Transverse colon (tissue), 4 donors: ENCODE measurements at regions not wholly inside any gene's neighbourhood (a gene's known extent, or its start where the extent isn't known, plus 50 kb on each side); places are given as distances from the start of the nearest gene placed in this dataset.

Experiments
- DNase-seq: peaks from one replicate; pipeline ENCODE4 v3.0.0-alpha.2; 2019
- H3K27ac ChIP-seq, 4 donors: fragments of 200-600 bp; sonication (generic); 2 replicates each; pipeline ENCODE4 v1.5.1; 2016 to 2018; ENCODE audit warnings: inconsistent platforms in 4 of 4
- H3K27me3 ChIP-seq: fragments of 200-600 bp; sonication (generic); 2 replicates; pipeline ENCODE4 v1.5.1; 2017; ENCODE audit warnings: inconsistent platforms
- H3K36me3 ChIP-seq, 4 donors: fragments of 200-600 bp; sonication (generic); 2 replicates each; pipeline ENCODE4 v1.5.1; 2017 to 2019; ENCODE audit warnings: inconsistent platforms in 4 of 4
- H3K4me1 ChIP-seq, 4 donors: fragments of 200-600 bp; sonication (generic); 2 replicates each; pipeline ENCODE4 v1.5.1; 2017 to 2020; ENCODE audit warnings: inconsistent platforms in 4 of 4
- H3K4me3 ChIP-seq, 4 donors: fragments of 200-600 bp; sonication (generic); 1 replicate in 1 of 4; 2 replicates in 3 of 4; pipeline versions ENCODE4 v1.5.1 to v1.6.1; 2017 to 2019; ENCODE audit warnings: inconsistent platforms in 4 of 4
- H3K9me3 ChIP-seq, 2 donors: fragments of 200-600 bp; sonication (generic); 2 replicates each; pipeline ENCODE4 v1.5.1; 2017 to 2019; ENCODE audit warnings: inconsistent platforms in 2 of 2
- EP300 ChIP-seq: sonication (generic); formaldehyde crosslinking; IDR thresholded peaks from one replicate; pipeline ENCODE4 v1.6.1; 2017; ENCODE audit warnings: antibody characterized with exemption, low read depth
- POLR2A ChIP-seq: fragments of 450-650 bp; IDR thresholded peaks from one replicate; pipeline ENCODE4 v1.6.1; 2016; ENCODE audit warnings: antibody characterized with exemption, mild to moderate bottlenecking, moderate library complexity
- POLR2AphosphoS5 ChIP-seq, 3 donors: sonication (generic); formaldehyde crosslinking; IDR thresholded peaks; one replicate each; pipeline ENCODE4 v1.6.1; 2016; ENCODE audit warnings: antibody characterized with exemption in 3 of 3
- WGBS, 2 donors: methylation state at CpG; one replicate each; pipeline ENCODE4 v1.1.5; 2018; ENCODE audit warnings: low coverage in 1 of 2; 5-methylcytosine and 5-hydroxymethylcytosine counted together
- in situ Hi-C, 4 donors: fragments of 200-750 bp; cut with MboI; loops; one replicate each; pipeline versions ENCODE4 v1.15.0 to v1.15.1; 2017; ENCODE audit warnings: low sequenced_read_pairs in 3 of 4, low pct_ligation_motif_present in 1 of 4, low pct_unique_long_range_greater_than_20kb in 1 of 4
- intact Hi-C: fragments of 100-400 bp; cut with DNase I; formaldehyde crosslinking; loops from one replicate; pipeline ENCODE4 v1.15.1; 2023; ENCODE audit warnings: low total_unique reads
- TF ChIP-seq, protein P1 (sequence below), 5 experiments: fragments of 200-600 bp in 3 of 5; fragments of 450-650 bp in 2 of 5; sonication (generic) in 3 of 5; IDR thresholded peaks; 1 replicate in 2 of 5; 2 replicates in 3 of 5; pipeline ENCODE4 v1.5.1; 2016 to 2017; ENCODE audit warnings: antibody characterized with exemption in 5 of 5, inconsistent platforms in 3 of 5, mild to moderate bottlenecking in 2 of 5, moderate library complexity in 1 of 5

GRCh38 chr14:34189866-34190265 lies 239.0 kb upstream of the EGLN3 start:
- intact Hi-C loops = no loop called here
- Histone ChIP-seq H3K9me3 (no peaks in the 10 kb centered on the region), H3K36me3 (no peaks in the 10 kb centered on the region), H3K4me1 (no peaks in the 10 kb centered on the region), H3K27me3 (no peaks in the 10 kb centered on the region), H3K4me3 (no peak overlapping the region), H3K27ac (no peak overlapping the region)
- in situ Hi-C loops = no loop called here
- WGBS, 2 donors = 93 to 97% methylated on average over 3 of the region's 3 CpGs
- DNase-seq = no peak
- TF ChIP-seq POLR2AphosphoS5 (IDR thresholded peaks at IDR 0.05) (no peak), EP300 (no peak), POLR2A (no peak)
- TF ChIP-seq, protein P1, sequence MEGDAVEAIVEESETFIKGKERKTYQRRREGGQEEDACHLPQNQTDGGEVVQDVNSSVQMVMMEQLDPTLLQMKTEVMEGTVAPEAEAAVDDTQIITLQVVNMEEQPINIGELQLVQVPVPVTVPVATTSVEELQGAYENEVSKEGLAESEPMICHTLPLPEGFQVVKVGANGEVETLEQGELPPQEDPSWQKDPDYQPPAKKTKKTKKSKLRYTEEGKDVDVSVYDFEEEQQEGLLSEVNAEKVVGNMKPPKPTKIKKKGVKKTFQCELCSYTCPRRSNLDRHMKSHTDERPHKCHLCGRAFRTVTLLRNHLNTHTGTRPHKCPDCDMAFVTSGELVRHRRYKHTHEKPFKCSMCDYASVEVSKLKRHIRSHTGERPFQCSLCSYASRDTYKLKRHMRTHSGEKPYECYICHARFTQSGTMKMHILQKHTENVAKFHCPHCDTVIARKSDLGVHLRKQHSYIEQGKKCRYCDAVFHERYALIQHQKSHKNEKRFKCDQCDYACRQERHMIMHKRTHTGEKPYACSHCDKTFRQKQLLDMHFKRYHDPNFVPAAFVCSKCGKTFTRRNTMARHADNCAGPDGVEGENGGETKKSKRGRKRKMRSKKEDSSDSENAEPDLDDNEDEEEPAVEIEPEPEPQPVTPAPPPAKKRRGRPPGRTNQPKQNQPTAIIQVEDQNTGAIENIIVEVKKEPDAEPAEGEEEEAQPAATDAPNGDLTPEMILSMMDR (IDR thresholded peaks at IDR 0.05) = no peak

DNA sequence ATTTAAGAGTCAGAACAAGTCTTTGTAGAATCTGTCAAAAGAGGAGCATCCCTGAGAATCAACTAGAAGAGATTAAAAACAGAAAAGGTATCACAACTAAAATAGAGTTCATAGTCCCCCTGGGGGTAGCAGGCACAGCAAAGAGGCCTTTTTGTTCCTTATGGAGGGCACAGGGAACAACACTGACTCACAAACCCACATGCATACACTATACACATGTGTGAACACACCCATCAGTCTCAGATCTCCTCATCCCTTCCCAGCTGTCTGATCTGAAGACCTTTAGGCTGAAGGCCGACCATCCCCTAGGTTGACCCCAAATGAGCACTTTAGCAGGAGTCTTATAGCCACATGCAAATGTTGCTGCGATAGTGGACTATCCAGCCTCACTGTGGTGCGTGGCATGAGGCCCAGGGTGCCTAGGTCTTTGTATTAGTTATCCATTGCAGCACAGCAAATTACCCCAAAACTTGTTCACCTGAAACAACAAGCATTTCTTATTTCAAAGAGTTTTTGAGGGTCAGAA lies 236.7 kb upstream of the EGLN3 start:
- 72% methylated on average over 3 of the region's 3 CpGs; no CpG with 5 or more reads in 1 of the 2 donors for WGBS, 2 donors
- no peak for DNase-seq
- Histone ChIP-seq H3K27me3 (no peaks in the 10 kb centered on the region), H3K4me1 (no peaks in the 10 kb centered on the region), H3K36me3 (no peaks in the 10 kb centered on the region), H3K27ac (no peak overlapping the region), H3K9me3 (no peaks in the 10 kb centered on the region), H3K4me3 (no peak overlapping the region)
- TF ChIP-seq POLR2AphosphoS5 (IDR thresholded peaks at IDR 0.05) (no peak), EP300 (no peak), POLR2A (no peak)
- TF ChIP-seq, protein P1 (IDR thresholded peaks at IDR 0.05) = no peak
- intact Hi-C loops = no loop called here
- in situ Hi-C loops = no loop called here

DNA sequence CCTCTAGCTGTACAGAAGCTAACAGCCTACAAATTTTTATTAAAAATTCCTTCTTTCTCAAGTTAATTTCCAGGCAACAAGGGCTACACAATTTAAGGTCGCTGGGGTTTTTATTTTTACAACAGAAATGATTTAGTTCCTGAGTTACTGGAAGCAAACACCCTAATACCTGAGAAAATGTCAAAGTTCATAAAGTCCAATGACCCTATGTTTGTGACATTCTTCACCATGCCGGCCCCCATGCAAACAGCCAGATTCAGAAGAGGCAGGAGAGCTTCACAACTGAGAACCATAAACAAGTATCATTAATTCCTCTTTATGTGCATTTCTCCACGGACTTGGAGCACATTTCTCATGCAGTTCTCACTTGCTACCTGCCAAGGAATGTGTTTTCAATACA lies 236.2 kb upstream of the EGLN3 start:
- Histone ChIP-seq H3K27me3 (no peaks in the 10 kb centered on the region), H3K4me3 (no peak overlapping the region), H3K9me3 (no peaks in the 10 kb centered on the region), H3K27ac (no peak overlapping the region), H3K36me3 (no peaks in the 10 kb centered on the region), H3K4me1 (no peaks in the 10 kb centered on the region)
- intact Hi-C loops = no loop called here
- TF ChIP-seq, protein P1 (IDR thresholded peaks at IDR 0.05) = no peak
- TF ChIP-seq POLR2AphosphoS5 (IDR thresholded peaks at IDR 0.05) = no peak
- TF ChIP-seq EP300 = no peak
- 55% methylated on average over 3 of the region's 3 CpGs; no CpG with 5 or more reads in 1 of the 2 donors for WGBS, 2 donors
- no peak for DNase-seq
- in situ Hi-C loops = no loop called here

GRCh38 chr14:34184126-34184525 lies 233.3 kb upstream of the EGLN3 start:
- TF ChIP-seq, protein P1 (IDR thresholded peaks at IDR 0.05) = no peak
- TF ChIP-seq POLR2A (no peak), POLR2AphosphoS5 (IDR thresholded peaks at IDR 0.05) (no peak), EP300 (no peak)
- intact Hi-C loops (no loop called here), in situ Hi-C loops (no loop called here)
- DNase-seq = no peak
- WGBS, 2 donors = 86 to 92% methylated on average over 2 of the region's 2 CpGs
- Histone ChIP-seq H3K27me3 (no peaks in the 10 kb centered on the region), H3K36me3 (no peaks in the 10 kb centered on the region), H3K9me3 (no peaks in the 10 kb centered on the region), H3K27ac (no peak overlapping the region), H3K4me3 (no peak overlapping the region), H3K4me1 (peaks cover 0 to 4% (median 0%) of the 10 kb centered on the region in 4 donors)
